ENCODE measurements at regions not wholly inside any gene's neighbourhood (a gene's known extent, or its start where the extent isn't known, plus 50 kb on each side); places are given as distances from the start of the nearest gene placed in this dataset.
"Not testable (repeated sequence)": the region's sequence is repeated elsewhere in the genome, so short reads cannot be mapped to it uniquely, and the experiment has no call there.

GRCh38 chr7:150114591-150114990, 208.6 kb upstream of the LRRC61 start:
- not testable (repeated sequence) for TF ChIP-seq CTCF, POLR2A (IDR thresholded peaks at IDR 0.05)

All from stomach (tissue), 4 donors.